SU-DHL-6 (cell line): ENCODE measurements at regions not wholly inside any gene's neighbourhood (a gene's known extent, or its start where the extent isn't known, plus 50 kb on each side); places are given as distances from the start of the nearest gene placed in this dataset.

Experiments
- H2AFZ ChIP-seq: fragments of 200-600 bp; sonication (generic); 2 replicates; pipeline ENCODE4 v1.6.1; 2014; ENCODE audit warnings: low read depth, mild to moderate bottlenecking, moderate library complexity, mixed read lengths, antibody characterized with exemption, low read length; ENCODE audit not compliant: severe bottlenecking
- H3F3A ChIP-seq: fragments of 200-600 bp; shearing (Covaris generic); 2 replicates; pipeline ENCODE4 v1.6.0; 2016; ENCODE audit warnings: antibody characterized with exemption, mild to moderate bottlenecking; ENCODE audit not compliant: insufficient read depth
- H3K27ac ChIP-seq: fragments of 200-600 bp; sonication (generic); 2 replicates; pipeline ENCODE4 v1.5.1; 2016; ENCODE audit warnings: low read depth, mild to moderate bottlenecking, low read length, moderate library complexity, mixed read lengths
- H3K27me3 ChIP-seq: fragments of 200-600 bp; sonication (generic), shearing (Covaris generic); 2 replicates; pipeline ENCODE4 v1.6.0; 2014; ENCODE audit warnings: mild to moderate bottlenecking, low read length
- H3K36me3 ChIP-seq: fragments of 200-600 bp; sonication (generic); 2 replicates; pipeline ENCODE4 v1.6.1; 2014; ENCODE audit warnings: mild to moderate bottlenecking, low read length, mixed read lengths
- H3K4me2 ChIP-seq: fragments of 300-600, 200-600 bp; shearing (Covaris generic), sonication (generic); 2 replicates; pipeline ENCODE4 v1.6.0; 2014; ENCODE audit warnings: low read length, low read depth, mild to moderate bottlenecking; ENCODE audit not compliant: poor library complexity, severe bottlenecking
- H3K4me3 ChIP-seq: fragments of 200-600 bp; sonication (generic); 2 replicates; pipeline ENCODE4 v1.5.1; 2014; ENCODE audit warnings: antibody characterized with exemption, low read length, mild to moderate bottlenecking, mixed read lengths; ENCODE audit not compliant: insufficient read depth, poor library complexity, severe bottlenecking
- H3K79me2 ChIP-seq: fragments of 200-600 bp; sonication (generic); 2 replicates; pipeline ENCODE4 v1.6.1; 2014; ENCODE audit warnings: mild to moderate bottlenecking, low read length, moderate library complexity; ENCODE audit not compliant: insufficient read depth
- H3K9ac ChIP-seq: fragments of 200-600 bp; sonication (generic); 2 replicates; pipeline ENCODE4 v1.7.0; 2014; ENCODE audit warnings: mild to moderate bottlenecking, low read length
- H3K9me2 ChIP-seq: fragments of 200-600 bp; sonication (generic); replicated peaks from 2 replicates; pipeline ENCODE4 v1.6.1; 2014; ENCODE audit warnings: low read length; ENCODE audit not compliant: insufficient read depth
- H3K9me3 ChIP-seq: fragments of 200-600 bp; sonication (generic); 2 replicates; pipeline ENCODE4 v1.6.1; 2014; ENCODE audit warnings: low read length, mixed read lengths; ENCODE audit not compliant: insufficient read depth
- H4K20me1 ChIP-seq: fragments of 200-600 bp; sonication (generic); 2 replicates; pipeline ENCODE4 v1.6.1; 2014; ENCODE audit warnings: low read depth, mild to moderate bottlenecking, antibody characterized with exemption, low read length, moderate library complexity, mixed read lengths
- CTCF ChIP-seq: fragments of 200-600 bp; sonication (generic); IDR thresholded peaks from one replicate; pipeline ENCODE4 v1.5.1; 2017; ENCODE audit warnings: antibody characterized with exemption, mild to moderate bottlenecking, low read length, moderate library complexity; ENCODE audit not compliant: insufficient read depth, poor library complexity, severe bottlenecking
- EZH2phosphoT487 ChIP-seq: fragments of 200-600 bp; sonication (generic), shearing (Covaris generic); conservative IDR thresholded peaks from 2 replicates; pipeline ENCODE4 v1.6.1; 2018; ENCODE audit warnings: mild to moderate bottlenecking, antibody characterized with exemption, low read length, moderate library complexity, mixed read lengths

GRCh38 chr4:152009031-152009670 is 248.3 kb upstream of the GATB start:
- no peak overlapping the region for H3K4me3 ChIP-seq
- no peak overlapping the region for H3K9ac ChIP-seq
- no peak overlapping the region for H2AFZ ChIP-seq
- no peaks in the 10 kb centered on the region for H3F3A ChIP-seq
- no peaks in the 10 kb centered on the region for H3K27me3 ChIP-seq
- H3K36me3 ChIP-seq = no peaks in the 10 kb centered on the region
- no peak overlapping the region for H3K4me2 ChIP-seq
- no peaks in the 10 kb centered on the region for H4K20me1 ChIP-seq
- TF ChIP-seq EZH2phosphoT487 (no peak), CTCF (no peak)
- H3K27ac ChIP-seq = no peak overlapping the region
- peaks cover 6% of the 10 kb centered on the region; the same call in 1 of the 2 replicates for H3K9me3 ChIP-seq
- no peaks in the 10 kb centered on the region for H3K79me2 ChIP-seq
- H3K9me2 ChIP-seq = no peaks in the 10 kb centered on the region

GRCh38 chr4:152007111-152007510 is 246.3 kb upstream of the GATB start:
- H3K4me2 ChIP-seq = no peak overlapping the region
- no peaks in the 10 kb centered on the region for H4K20me1 ChIP-seq
- H3K79me2 ChIP-seq = no peaks in the 10 kb centered on the region
- H3K9ac ChIP-seq = no peak overlapping the region
- no peaks in the 10 kb centered on the region for H3F3A ChIP-seq
- H3K9me2 ChIP-seq = no peaks in the 10 kb centered on the region
- H2AFZ ChIP-seq = no peak overlapping the region
- no peaks in the 10 kb centered on the region for H3K9me3 ChIP-seq
- H3K36me3 ChIP-seq = no peaks in the 10 kb centered on the region
- TF ChIP-seq CTCF (no peak), EZH2phosphoT487 (no peak)
- H3K27ac ChIP-seq = no peak overlapping the region
- no peaks in the 10 kb centered on the region for H3K27me3 ChIP-seq
- H3K4me3 ChIP-seq = no peak overlapping the region

GRCh38 chr4:152004801-152005200 is 244.0 kb upstream of the GATB start:
- Histone ChIP-seq H3K9me3 (no peaks in the 10 kb centered on the region), H4K20me1 (no peaks in the 10 kb centered on the region), H3K4me3 (no peak overlapping the region), H3K4me2 (no peak overlapping the region), H3K36me3 (no peaks in the 10 kb centered on the region), H2AFZ (no peak overlapping the region), H3K79me2 (no peaks in the 10 kb centered on the region), H3K9ac (no peak overlapping the region), H3F3A (no peaks in the 10 kb centered on the region), H3K9me2 (no peaks in the 10 kb centered on the region), H3K27ac (no peak overlapping the region), H3K27me3 (no peaks in the 10 kb centered on the region)
- TF ChIP-seq EZH2phosphoT487 = no peak

GRCh38 chr4:152000518-152000917 is 239.7 kb upstream of the GATB start:
- no peak for TF ChIP-seq CTCF
- TF ChIP-seq EZH2phosphoT487 = no peak
- no peak overlapping the region for H2AFZ ChIP-seq
- H3K36me3 ChIP-seq = no peaks in the 10 kb centered on the region
- H3K27ac ChIP-seq = no peak overlapping the region
- no peak overlapping the region for H3K9ac ChIP-seq
- H3K9me2 ChIP-seq = no peaks in the 10 kb centered on the region
- H3K79me2 ChIP-seq = no peaks in the 10 kb centered on the region
- no peaks in the 10 kb centered on the region for H3K27me3 ChIP-seq
- no peaks in the 10 kb centered on the region for H3F3A ChIP-seq
- no peaks in the 10 kb centered on the region for H3K9me3 ChIP-seq
- H3K4me2 ChIP-seq = no peak overlapping the region
- H4K20me1 ChIP-seq = no peaks in the 10 kb centered on the region
- H3K4me3 ChIP-seq = no peak overlapping the region
